Neural cell (in vitro differentiated cells): ENCODE measurements at regions not wholly inside any gene's neighbourhood (a gene's known extent, or its start where the extent isn't known, plus 50 kb on each side); places are given as distances from the start of the nearest gene placed in this dataset.

ENCODE experiments used
- H2AFZ ChIP-seq: fragments of 200-600, 300-800 bp; sonication (generic), shearing (Covaris generic); 2 replicates; pipeline ENCODE4 v1.6.0; 2014; ENCODE audit warnings: low read depth, mild to moderate bottlenecking, antibody characterized with exemption, low read length, moderate library complexity
- H3F3A ChIP-seq: fragments of 200-600 bp; shearing (Covaris generic); 2 replicates; pipeline ENCODE4 v1.6.1; 2016; ENCODE audit warnings: mild to moderate bottlenecking, moderate library complexity, mixed read lengths, antibody characterized with exemption, low read length; ENCODE audit not compliant: insufficient read depth, poor library complexity, severe bottlenecking
- H3K27ac ChIP-seq: fragments of 200-600, 300-800 bp; sonication (generic), shearing (Covaris generic); 2 replicates; pipeline ENCODE4 v1.5.1; 2014; ENCODE audit warnings: mild to moderate bottlenecking, low read length, moderate library complexity
- H3K27me3 ChIP-seq: fragments of 300-800, 200-600 bp; sonication (generic), shearing (Covaris generic); 2 replicates; pipeline ENCODE4 v1.6.0; 2014; ENCODE audit warnings: mild to moderate bottlenecking, low read depth, low read length, moderate library complexity; ENCODE audit not compliant: insufficient read depth
- H3K36me3 ChIP-seq: fragments of 300-800, 200-600 bp; sonication (generic), shearing (Covaris generic); 2 replicates; pipeline ENCODE4 v1.5.1; 2014; ENCODE audit warnings: mild to moderate bottlenecking, antibody characterized with exemption, low read length, moderate library complexity; ENCODE audit not compliant: insufficient read depth
- H3K4me2 ChIP-seq: fragments of 300-800, 200-600 bp; sonication (generic), shearing (Covaris generic); 2 replicates; pipeline ENCODE4 v1.6.0; 2014; ENCODE audit warnings: mild to moderate bottlenecking, low read length
- H3K4me3 ChIP-seq: fragments of 300-800, 200-600 bp; sonication (generic), shearing (Covaris generic); 2 replicates; pipeline ENCODE4 v1.5.1; 2014; ENCODE audit warnings: mild to moderate bottlenecking, low read length, moderate library complexity
- H3K79me2 ChIP-seq: fragments of 200-600 bp; shearing (Covaris generic); replicated peaks from 2 replicates; pipeline ENCODE4 v1.6.0; 2014; ENCODE audit warnings: mild to moderate bottlenecking, low read length, moderate library complexity; ENCODE audit not compliant: insufficient read depth
- H3K9ac ChIP-seq: fragments of 300-800, 200-600 bp; sonication (generic), shearing (Covaris generic); 2 replicates; pipeline ENCODE4 v1.6.1; 2016; ENCODE audit warnings: mild to moderate bottlenecking, low read length, mixed read lengths
- H3K9me2 ChIP-seq: fragments of 200-600 bp; shearing (Covaris generic); 2 replicates; pipeline ENCODE4 v1.6.1; 2016; ENCODE audit warnings: mild to moderate bottlenecking, low read length, mixed read lengths; ENCODE audit not compliant: insufficient read depth
- H3K9me3 ChIP-seq: fragments of 200-600, 300-800 bp; sonication (generic), shearing (Covaris generic); 2 replicates; pipeline ENCODE4 v1.6.1; 2016; ENCODE audit warnings: mild to moderate bottlenecking, mixed run types, low read length, moderate library complexity, mixed read lengths
- H4K20me1 ChIP-seq: fragments of 200-600 bp; shearing (Covaris generic); 2 replicates; pipeline ENCODE4 v1.6.1; 2016; ENCODE audit warnings: mild to moderate bottlenecking, mixed run types; ENCODE audit not compliant: insufficient read depth
- EP300 ChIP-seq: fragments of 450-650 bp; conservative IDR thresholded peaks from 2 replicates; pipeline ENCODE4 v1.6.1; 2014; ENCODE audit warnings: antibody characterized with exemption, mild to moderate bottlenecking, moderate library complexity; ENCODE audit not compliant: poor library complexity, severe bottlenecking
- EZH2 ChIP-seq: fragments of 200-600, 300-800 bp; shearing (Covaris generic), sonication (generic); IDR thresholded peaks from 2 replicates; pipeline ENCODE4 v1.6.1; 2014; ENCODE audit warnings: antibody characterized with exemption, low read length, borderline replicate concordance, mild to moderate bottlenecking; ENCODE audit not compliant: insufficient read depth, poor library complexity, severe bottlenecking
- MXI1 ChIP-seq: fragments of 450-650 bp; conservative IDR thresholded peaks from 2 replicates; pipeline ENCODE4 v1.6.1; 2014; ENCODE audit warnings: antibody characterized with exemption, mild to moderate bottlenecking; ENCODE audit not compliant: poor library complexity, severe bottlenecking
- POLR2AphosphoS5 ChIP-seq: IDR thresholded peaks from 2 replicates; pipeline ENCODE4 v1.6.1; 2012
- RAD21 ChIP-seq: fragments of 450-650 bp; conservative IDR thresholded peaks from 2 replicates; pipeline ENCODE4 v1.6.1; 2014; ENCODE audit warnings: antibody characterized with exemption, mild to moderate bottlenecking, moderate library complexity
- SMC3 ChIP-seq: fragments of 450-650 bp; conservative IDR thresholded peaks from 2 replicates; pipeline ENCODE4 v1.6.1; 2014; ENCODE audit warnings: antibody characterized with exemption, mild to moderate bottlenecking, moderate library complexity; ENCODE audit not compliant: poor library complexity
- TAF1 ChIP-seq: IDR thresholded peaks from 2 replicates; pipeline ENCODE4 v1.6.1; 2012; ENCODE audit warnings: low read depth
- TF ChIP-seq, protein P1 (sequence below): fragments of 450-650 bp; IDR thresholded peaks from 2 replicates; pipeline ENCODE4 v1.5.1; 2014; ENCODE audit warnings: antibody characterized with exemption, mild to moderate bottlenecking, moderate library complexity; ENCODE audit not compliant: poor library complexity, severe bottlenecking
- TF ChIP-seq, protein P2 (sequence below): IDR thresholded peaks from 2 replicates; pipeline ENCODE4 v1.6.1; 2012; ENCODE audit warnings: borderline replicate concordance

DNA sequence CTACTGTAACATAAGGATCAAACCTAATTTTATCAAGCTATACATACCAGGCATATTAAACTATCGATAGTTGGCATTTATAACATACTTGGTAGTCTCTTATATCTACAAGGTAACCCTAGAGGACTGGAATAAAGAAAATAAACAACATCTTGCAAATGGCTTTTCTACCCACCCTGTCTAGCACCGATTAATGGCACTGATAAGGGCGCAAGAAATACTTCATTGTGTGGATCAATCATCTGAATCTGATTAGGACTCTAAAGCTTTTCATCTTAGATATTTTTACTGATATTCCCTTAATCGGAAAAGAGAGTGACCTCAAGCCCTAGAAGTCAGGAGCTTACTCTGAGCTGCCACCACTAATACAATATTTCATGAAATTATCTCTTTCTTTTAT, 1461.7 kb upstream of the PIK3C3 start:
- no peak overlapping the region for H2AFZ ChIP-seq
- no peak overlapping the region for H3K4me2 ChIP-seq
- H3K79me2 ChIP-seq, result no peaks in the 10 kb centered on the region
- no peak for TF ChIP-seq TAF1
- no peak for TF ChIP-seq POLR2AphosphoS5
- no peaks in the 10 kb centered on the region for H3K9me3 ChIP-seq
- no peak overlapping the region for H3K9ac ChIP-seq
- H4K20me1 ChIP-seq, result no peaks in the 10 kb centered on the region
- H3K9me2 ChIP-seq, result no peaks in the 10 kb centered on the region
- H3K27ac ChIP-seq, result no peak overlapping the region
- no peaks in the 10 kb centered on the region for H3K27me3 ChIP-seq
- no peaks in the 10 kb centered on the region for H3F3A ChIP-seq
- H3K36me3 ChIP-seq, result no peaks in the 10 kb centered on the region
- no peak overlapping the region for H3K4me3 ChIP-seq

DNA sequence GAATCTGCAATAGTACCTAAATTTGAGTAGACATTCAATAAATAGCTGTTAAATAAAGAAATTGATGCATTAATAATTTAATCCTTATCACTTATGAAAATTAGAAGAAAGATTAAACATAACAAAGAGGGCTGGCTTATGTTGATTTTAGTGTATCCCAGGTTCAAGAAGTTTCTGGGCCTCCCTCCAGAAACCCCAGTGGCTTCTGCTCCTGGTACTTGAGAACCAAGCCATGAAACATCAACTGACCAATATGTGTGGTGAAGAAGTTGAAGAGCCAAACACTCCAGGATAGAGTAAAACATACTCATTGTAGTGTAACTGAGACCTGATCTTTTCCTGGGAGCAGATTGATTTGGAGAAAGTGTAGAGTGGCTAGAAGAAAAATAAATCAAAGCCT, 1465.7 kb upstream of the PIK3C3 start:
- no peak overlapping the region for H3K4me3 ChIP-seq
- H3K4me2 ChIP-seq, result no peak overlapping the region
- H2AFZ ChIP-seq, result no peak overlapping the region
- H3K9me2 ChIP-seq, result no peaks in the 10 kb centered on the region
- no peaks in the 10 kb centered on the region for H3K79me2 ChIP-seq
- no peaks in the 10 kb centered on the region for H3F3A ChIP-seq
- H3K9ac ChIP-seq, result no peak overlapping the region
- H3K27me3 ChIP-seq, result no peaks in the 10 kb centered on the region
- H4K20me1 ChIP-seq, result no peaks in the 10 kb centered on the region
- no peak overlapping the region for H3K27ac ChIP-seq
- H3K36me3 ChIP-seq, result no peaks in the 10 kb centered on the region
- TF ChIP-seq, protein P1, sequence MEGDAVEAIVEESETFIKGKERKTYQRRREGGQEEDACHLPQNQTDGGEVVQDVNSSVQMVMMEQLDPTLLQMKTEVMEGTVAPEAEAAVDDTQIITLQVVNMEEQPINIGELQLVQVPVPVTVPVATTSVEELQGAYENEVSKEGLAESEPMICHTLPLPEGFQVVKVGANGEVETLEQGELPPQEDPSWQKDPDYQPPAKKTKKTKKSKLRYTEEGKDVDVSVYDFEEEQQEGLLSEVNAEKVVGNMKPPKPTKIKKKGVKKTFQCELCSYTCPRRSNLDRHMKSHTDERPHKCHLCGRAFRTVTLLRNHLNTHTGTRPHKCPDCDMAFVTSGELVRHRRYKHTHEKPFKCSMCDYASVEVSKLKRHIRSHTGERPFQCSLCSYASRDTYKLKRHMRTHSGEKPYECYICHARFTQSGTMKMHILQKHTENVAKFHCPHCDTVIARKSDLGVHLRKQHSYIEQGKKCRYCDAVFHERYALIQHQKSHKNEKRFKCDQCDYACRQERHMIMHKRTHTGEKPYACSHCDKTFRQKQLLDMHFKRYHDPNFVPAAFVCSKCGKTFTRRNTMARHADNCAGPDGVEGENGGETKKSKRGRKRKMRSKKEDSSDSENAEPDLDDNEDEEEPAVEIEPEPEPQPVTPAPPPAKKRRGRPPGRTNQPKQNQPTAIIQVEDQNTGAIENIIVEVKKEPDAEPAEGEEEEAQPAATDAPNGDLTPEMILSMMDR, result no peak
- TF ChIP-seq POLR2AphosphoS5 (no peak), SMC3 (no peak)
- no peaks in the 10 kb centered on the region for H3K9me3 ChIP-seq

DNA sequence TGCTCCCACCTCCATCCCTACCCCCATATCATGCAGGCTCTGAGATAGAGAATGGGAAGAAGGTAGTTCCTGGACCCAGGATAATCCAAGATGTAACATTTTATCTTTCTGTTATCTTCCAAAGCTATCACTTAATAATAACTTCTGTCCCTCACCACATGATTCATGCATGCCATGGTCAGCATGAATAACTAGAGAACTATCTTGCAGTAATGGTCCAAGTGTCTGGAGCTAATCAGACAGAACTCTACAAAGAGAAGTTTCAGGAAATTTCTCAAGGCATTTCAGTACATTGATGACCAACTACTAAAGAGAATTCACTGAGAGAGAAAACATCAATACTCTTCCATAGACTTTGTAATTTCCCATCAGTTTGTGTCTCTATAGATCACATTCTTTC, 1469.7 kb upstream of the PIK3C3 start:
- H3K27me3 ChIP-seq, result no peaks in the 10 kb centered on the region
- H3K9ac ChIP-seq, result no peak overlapping the region
- H4K20me1 ChIP-seq, result no peaks in the 10 kb centered on the region
- H3K36me3 ChIP-seq, result no peaks in the 10 kb centered on the region
- H3F3A ChIP-seq, result no peaks in the 10 kb centered on the region
- H3K9me2 ChIP-seq, result no peaks in the 10 kb centered on the region
- TF ChIP-seq RAD21, result no peak
- TF ChIP-seq TAF1, result no peak
- no peak for TF ChIP-seq EZH2
- TF ChIP-seq POLR2AphosphoS5, result no peak
- TF ChIP-seq, protein P2, sequence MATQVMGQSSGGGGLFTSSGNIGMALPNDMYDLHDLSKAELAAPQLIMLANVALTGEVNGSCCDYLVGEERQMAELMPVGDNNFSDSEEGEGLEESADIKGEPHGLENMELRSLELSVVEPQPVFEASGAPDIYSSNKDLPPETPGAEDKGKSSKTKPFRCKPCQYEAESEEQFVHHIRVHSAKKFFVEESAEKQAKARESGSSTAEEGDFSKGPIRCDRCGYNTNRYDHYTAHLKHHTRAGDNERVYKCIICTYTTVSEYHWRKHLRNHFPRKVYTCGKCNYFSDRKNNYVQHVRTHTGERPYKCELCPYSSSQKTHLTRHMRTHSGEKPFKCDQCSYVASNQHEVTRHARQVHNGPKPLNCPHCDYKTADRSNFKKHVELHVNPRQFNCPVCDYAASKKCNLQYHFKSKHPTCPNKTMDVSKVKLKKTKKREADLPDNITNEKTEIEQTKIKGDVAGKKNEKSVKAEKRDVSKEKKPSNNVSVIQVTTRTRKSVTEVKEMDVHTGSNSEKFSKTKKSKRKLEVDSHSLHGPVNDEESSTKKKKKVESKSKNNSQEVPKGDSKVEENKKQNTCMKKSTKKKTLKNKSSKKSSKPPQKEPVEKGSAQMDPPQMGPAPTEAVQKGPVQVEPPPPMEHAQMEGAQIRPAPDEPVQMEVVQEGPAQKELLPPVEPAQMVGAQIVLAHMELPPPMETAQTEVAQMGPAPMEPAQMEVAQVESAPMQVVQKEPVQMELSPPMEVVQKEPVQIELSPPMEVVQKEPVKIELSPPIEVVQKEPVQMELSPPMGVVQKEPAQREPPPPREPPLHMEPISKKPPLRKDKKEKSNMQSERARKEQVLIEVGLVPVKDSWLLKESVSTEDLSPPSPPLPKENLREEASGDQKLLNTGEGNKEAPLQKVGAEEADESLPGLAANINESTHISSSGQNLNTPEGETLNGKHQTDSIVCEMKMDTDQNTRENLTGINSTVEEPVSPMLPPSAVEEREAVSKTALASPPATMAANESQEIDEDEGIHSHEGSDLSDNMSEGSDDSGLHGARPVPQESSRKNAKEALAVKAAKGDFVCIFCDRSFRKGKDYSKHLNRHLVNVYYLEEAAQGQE, result no peak
- TF ChIP-seq SMC3, result no peak
- TF ChIP-seq MXI1, result no peak
- TF ChIP-seq, protein P1, result no peak
- TF ChIP-seq EP300, result no peak
- H3K27ac ChIP-seq, result no peak overlapping the region
- no peak overlapping the region for H3K4me2 ChIP-seq
- H3K4me3 ChIP-seq, result no peak overlapping the region
- H2AFZ ChIP-seq, result no peak overlapping the region
- H3K79me2 ChIP-seq, result no peaks in the 10 kb centered on the region
- no peaks in the 10 kb centered on the region for H3K9me3 ChIP-seq
